Keratinocyte (primary cell): ENCODE measurements at regions not wholly inside any gene's neighbourhood (a gene's known extent, or its start where the extent isn't known, plus 50 kb on each side); places are given as distances from the start of the nearest gene placed in this dataset.

ENCODE experiments used
- EZH2 ChIP-seq: IDR thresholded peaks from one replicate; pipeline ENCODE4 v1.6.1; 2012; ENCODE audit warnings: inconsistent platforms, mild to moderate bottlenecking, low read length, moderate library complexity
- TF ChIP-seq, protein P1 (sequence below), 3 experiments: IDR thresholded peaks in 1 of 3; conservative IDR thresholded peaks in 1 of 3; optimal IDR thresholded peaks in 1 of 3; 2 replicates in 2 of 3; 3 replicates in 1 of 3; pipeline versions ENCODE3 to v1.5.1; 2011; ENCODE audit warnings: low read length in 3 of 3, mild to moderate bottlenecking in 3 of 3, moderate library complexity in 2 of 3, control low read depth in 1 of 3, inconsistent platforms in 1 of 3; ENCODE audit not compliant: insufficient read depth in 2 of 3; ENCODE audit errors: extremely low read depth in 1 of 3

DNA sequence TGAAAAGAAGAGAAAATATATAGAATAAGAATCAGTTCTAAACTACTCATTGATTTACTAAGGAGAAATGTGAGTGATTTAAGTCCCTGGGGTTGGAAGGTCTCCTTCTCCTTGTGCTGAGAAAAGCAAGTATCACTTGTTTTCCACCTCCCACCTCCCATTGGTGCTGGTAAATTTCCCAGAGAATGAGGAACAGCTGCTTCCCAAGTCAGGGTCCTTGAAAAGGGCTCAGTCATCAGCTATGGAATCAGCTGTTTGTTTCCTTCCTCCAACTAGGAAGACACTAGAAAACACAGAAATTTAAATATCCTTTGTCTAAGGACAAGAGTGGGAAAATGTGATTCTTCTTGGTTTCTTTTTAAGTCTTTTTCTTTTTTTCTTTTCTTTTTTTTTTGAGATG lies 131.3 kb upstream of the C1orf21 start:
- TF ChIP-seq, protein P1, sequence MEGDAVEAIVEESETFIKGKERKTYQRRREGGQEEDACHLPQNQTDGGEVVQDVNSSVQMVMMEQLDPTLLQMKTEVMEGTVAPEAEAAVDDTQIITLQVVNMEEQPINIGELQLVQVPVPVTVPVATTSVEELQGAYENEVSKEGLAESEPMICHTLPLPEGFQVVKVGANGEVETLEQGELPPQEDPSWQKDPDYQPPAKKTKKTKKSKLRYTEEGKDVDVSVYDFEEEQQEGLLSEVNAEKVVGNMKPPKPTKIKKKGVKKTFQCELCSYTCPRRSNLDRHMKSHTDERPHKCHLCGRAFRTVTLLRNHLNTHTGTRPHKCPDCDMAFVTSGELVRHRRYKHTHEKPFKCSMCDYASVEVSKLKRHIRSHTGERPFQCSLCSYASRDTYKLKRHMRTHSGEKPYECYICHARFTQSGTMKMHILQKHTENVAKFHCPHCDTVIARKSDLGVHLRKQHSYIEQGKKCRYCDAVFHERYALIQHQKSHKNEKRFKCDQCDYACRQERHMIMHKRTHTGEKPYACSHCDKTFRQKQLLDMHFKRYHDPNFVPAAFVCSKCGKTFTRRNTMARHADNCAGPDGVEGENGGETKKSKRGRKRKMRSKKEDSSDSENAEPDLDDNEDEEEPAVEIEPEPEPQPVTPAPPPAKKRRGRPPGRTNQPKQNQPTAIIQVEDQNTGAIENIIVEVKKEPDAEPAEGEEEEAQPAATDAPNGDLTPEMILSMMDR (optimal IDR thresholded peaks at IDR 0.05 in 1 of 3, IDR thresholded peaks at IDR 0.05 in 1 of 3, conservative IDR thresholded peaks at IDR 0.05 in 1 of 3; ENCODE audit: extremely low read depth in 1 of 3, insufficient read depth in 2 of 3, low read length in 3 of 3) = no peak
- no peak for TF ChIP-seq EZH2
